GM19452 (cell line): ENCODE measurements at regions not wholly inside any gene's neighbourhood (a gene's known extent, or its start where the extent isn't known, plus 50 kb on each side); places are given as distances from the start of the nearest gene placed in this dataset.
"Not testable (repeated sequence)": the region's sequence is repeated elsewhere in the genome, so short reads cannot be mapped to it uniquely, and the experiment has no call there.

Experiments
- ATAC-seq: cut with Tn5 transposase; IDR thresholded peaks from one replicate; pipeline ENCODE4 v1.9.1; 2021; ENCODE audit not compliant: unreplicated experiment

DNA sequence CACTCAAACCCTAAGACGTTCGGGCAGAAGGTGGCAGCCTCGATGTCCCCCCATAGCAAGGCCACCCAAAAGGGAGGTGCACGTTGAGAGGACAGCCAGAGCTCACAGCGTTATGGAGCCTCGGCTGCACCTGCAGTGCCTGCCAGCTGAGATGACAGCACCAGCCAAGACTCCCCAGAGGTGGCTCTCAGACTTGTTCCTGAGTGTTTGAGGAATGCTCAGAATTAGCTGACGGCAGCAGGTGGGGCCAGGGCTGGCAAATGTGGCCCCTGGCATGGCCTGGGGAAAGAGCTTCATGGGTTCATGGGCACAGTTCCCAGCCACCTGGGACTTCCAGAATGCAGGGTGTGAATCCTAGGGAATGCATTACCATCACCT is 177.8 kb downstream of the KLF13 start:
- no peak for ATAC-seq

DNA sequence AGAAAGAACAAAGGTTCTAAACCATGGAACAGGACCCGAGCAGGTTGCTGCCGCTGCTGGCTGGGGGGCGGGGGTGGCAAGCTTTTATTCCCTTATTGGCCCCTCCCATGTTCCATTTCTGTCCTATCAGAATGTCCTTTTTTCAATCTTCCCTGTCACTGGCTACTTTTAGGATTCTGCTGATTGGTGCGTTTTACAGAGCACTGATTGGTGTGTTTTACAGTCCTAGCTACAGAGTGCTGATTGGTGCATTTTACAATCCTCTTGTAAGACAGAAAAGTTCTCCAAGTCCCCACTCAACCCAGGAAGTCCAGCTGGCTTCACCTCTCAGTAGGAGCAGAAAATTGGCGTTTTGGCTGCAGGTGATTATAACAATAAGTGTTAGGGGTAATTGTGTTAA is 180.9 kb downstream of the KLF13 start:
- ATAC-seq: not testable (repeated sequence)

DNA sequence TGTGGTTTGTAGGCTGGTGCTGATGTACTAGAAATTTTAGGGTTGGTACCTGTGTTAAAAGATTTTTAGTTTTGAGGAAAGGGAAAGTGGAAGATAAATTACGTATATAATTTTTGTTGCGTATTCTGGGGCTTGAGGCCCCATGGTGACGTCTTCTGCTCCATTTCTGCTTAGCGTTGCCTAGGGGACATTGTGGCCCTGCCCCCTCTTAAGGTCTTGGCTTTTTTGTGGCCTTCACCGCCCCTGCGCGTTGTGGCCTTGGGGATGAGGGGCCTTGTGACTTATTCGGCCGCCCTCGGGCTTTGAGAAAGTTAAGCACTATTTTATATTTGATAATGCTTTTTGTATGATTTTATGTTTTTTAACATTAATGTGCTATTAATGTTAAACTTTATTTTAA is 182.0 kb downstream of the KLF13 start:
- ATAC-seq: no peak

DNA sequence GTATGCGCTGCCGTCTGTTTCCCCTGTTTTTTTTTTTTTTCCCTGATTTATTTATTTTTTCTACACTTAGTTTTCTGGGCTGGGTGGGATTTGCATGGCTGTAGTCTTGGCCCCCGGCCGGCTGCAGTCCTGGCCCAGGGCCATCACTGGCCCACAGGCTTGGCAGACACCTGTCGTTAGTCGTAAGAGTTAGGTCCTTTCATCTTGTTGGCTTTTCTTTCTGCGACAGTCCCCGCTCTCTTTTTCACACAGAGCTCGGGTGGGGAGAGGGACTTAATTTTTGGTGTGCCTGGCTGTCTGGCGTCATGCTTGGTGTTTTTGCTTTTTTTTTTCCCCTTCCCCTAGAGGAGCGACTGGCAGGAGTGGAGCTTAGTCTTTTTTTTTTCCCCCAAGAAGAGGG is 183.4 kb downstream of the KLF13 start:
- no peak for ATAC-seq

DNA sequence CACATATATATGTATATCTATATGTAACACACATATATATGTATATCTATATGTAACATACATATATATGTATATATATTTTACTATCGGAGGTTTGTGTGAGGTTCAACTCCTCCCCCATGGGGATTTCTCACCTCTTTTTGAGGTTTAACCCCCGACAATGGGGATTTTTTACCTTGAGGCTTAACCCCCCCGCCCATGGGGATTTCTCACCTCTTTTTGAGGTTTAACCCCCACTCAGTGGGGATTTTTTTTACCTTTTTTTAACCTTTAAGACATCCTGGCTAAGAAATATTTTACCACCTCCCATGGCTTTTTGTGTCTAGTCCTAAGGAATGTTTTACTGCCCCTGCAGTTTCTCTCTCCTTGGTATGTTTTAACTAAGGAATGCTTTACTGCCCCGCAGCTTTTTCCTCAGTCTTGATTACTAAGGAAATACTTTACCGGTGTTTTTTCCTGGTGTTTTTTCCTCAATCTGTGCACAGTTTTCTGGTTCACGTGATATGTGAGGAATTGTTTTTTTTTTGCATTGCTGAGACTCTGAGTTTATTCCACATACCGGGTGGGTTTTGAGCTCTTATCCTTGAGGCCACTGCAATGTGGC is 185.2 kb downstream of the KLF13 start:
- no peak for ATAC-seq

DNA sequence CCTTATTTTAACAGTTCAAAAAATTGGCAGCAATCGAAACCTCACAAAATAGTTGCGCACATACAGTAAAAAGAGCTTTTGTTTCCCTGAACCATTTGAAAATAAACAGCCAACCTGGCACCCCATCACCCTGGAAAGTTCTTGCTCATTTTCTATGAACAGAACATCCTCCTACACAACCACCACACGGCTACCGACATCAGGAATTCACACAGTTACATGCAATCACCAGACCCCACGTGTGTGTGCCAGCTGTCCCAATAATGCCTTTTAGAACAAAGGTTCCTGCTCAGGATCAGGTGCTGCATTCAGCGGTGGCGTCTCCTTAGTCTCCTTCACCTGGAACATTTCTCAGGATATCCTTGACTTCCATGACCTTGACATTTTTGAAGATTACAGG is 186.5 kb downstream of the KLF13 start:
- no peak for ATAC-seq

DNA sequence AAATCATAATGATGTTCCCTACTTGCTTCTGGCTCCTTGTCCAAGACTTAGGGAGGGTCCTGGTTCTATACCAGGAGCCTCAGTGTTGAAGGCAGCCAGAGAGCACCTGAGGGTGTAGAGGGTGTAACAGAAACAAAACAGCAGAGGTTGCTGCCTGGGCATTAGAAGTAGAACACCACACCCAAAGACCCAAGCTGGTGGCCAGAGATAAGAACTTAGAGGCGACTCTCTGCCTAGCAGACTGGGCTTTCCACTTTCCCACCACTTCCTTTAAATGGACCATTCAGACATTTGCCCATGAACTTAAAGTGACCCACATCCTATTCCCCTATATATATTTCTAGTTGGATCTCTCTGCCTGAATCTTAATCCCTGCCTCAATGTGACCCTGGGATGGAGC is 189.8 kb downstream of the KLF13 start:
- no peak for ATAC-seq

DNA sequence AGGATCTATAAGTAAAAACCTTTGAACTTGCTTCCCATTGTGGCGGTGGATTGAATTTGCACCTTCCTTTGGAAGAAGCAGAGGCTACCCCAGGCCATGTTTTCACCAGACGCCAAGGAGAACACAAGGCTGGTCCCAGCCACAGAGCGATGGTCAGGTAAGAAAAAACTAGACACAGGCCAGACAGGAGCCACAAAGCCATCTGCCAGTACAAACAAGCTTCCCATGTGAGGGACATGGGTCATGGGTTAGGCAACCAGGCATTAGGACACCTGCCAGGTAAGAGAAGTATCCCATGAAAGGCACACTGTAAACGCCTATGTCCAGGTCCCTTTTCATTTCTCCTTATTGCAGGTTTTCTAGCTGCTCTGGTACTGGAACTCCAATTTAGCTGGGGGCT is 190.2 kb downstream of the KLF13 start:
- no peak for ATAC-seq

DNA sequence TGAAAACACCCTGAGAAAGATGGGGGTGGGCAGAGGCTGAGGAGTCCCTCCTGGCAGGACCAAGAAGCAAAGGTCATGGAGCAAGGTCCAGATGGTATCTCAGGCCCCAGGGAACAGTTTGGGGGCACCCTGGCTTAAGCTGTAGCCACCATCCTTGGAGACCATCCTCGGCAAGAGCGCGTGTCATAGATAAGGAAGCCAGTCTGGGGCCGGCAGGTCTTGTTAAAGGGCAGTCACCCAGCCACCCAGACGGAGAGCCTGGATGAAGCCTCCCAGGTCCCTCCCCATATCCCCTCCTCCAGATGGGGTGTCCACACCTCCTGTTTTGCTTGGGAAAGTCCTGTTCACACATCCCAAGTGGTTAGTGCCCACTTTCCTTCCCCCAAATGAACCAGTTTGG is 191.1 kb downstream of the KLF13 start:
- ATAC-seq: no peak

DNA sequence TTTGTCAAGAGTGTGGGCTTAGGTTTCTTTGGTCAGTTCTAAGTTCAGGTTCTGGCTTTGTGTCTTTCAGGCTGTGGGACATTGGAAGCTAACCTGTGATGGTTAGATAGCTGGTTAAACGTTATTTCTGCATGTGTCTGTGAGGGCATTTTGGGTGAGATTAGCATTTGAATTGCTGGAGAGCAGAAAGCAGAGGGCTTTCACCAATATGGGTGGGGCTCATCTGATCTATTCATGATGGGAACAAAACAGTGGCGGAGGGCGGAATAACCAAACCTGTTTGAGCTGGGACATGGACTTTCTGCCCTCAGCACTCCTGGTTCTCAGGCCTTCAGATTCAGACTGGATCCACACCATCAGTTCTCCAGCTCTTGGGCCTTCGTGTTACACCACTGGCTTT is 195.4 kb downstream of the KLF13 start:
- ATAC-seq: no peak

DNA sequence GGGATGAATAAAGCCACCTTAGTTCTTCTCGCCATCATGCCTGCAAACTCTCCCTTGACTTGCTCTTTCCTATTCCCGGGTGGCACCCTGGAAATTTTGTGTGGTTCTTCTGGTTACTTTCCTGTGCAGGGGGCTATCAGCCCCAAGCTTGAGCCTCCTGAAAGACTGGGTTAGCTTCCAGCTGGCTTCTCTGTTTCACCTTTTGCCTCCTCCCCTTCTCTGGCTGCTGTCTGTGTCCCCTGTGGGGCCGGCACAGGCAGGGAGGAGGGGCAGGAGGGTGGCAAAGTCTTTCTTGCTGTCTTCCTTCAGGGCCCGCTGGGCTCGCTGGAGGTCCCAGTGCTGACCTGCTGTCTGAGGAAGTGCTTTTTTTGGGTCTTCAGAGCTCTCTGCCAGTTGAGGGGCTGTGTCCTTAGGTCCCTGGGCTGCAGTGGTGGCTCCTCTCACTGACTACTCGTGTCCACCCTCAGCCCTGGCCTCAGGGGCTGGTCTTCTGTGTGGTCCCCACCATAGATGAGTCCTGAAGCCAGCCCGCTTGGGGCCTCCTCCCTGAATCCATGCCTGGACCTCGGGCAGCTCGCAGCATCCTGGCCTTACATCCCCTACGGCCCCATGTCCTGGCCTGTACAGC is 196.5 kb downstream of the KLF13 start:
- no peak for ATAC-seq

DNA sequence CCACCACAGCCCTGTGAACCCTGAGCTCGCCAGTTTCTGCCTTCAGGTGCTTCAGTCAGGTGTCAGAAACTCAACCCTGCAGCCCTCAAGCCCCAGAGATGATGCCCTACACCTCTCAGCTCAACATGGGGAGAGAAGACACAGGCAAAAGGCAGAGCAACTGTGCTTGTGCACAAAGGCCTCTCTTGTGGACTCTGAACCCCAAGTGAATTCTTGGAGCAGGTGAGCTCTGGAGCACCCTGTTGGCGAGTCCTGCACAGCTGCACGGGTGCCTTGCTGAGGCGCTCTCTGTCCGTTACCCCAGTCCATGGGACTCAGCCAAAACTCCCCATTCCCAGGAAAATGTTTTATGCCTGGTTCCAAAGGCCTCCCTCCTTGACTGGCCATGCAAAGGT is 197.0 kb downstream of the KLF13 start:
- no peak for ATAC-seq

DNA sequence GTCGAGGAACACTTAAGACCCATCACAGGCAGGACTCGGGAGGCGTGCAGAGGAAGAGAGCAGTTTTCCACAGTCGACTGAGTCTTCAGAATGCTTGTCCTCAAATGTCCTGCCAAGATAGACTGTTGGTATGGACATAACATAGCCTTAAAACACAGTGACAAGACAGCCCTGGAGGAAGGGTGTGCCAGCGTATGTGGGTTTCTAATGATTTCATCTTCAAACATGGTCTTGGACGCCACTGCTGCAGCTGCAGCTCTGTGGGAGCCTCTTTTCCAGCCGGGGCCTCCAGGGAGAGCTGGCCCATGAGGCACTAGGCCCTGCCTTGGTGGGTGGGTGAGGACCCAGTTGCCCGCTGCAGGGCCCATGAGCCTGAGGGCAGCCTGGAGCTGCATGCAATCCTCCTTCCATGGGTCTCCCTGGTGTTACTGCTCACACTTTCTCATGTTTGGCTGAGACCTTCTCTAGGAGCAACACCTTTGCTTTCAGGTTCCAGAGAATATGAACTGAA is 198.6 kb downstream of the KLF13 start:
- ATAC-seq: no peak

DNA sequence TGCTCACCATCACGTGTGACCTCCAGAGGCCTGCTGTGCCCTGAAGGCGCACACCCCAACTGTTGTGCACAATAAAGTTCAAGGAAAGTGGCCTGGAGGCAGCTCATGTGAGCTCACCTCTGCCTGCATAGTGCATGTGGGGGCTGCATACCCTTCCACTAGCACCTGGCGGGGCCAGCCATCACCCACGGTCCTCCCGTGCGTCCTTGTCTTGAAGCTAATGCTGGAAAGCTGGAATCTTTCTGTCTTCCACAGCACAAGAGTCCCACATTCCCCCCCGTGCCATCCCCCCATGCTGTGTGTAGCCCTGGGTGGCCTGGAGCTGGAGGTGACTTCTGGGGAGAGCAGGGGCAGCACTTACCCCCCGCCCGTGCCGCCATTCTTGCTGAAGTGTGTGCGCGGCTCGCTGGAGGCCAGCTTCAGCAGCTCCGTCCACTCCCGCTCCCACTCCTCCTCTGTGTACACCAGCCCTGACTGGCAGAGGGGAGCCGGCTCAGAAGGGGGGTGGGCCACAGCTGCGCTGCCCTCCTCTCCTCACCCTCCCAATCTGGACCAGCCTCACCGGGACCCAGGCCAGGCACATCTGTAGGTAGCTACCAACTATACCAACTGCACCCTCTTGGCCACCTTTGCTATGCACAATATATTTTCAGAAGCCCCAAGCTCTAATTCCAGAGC is 199.5 kb downstream of the KLF13 start:
- ATAC-seq: no peak

DNA sequence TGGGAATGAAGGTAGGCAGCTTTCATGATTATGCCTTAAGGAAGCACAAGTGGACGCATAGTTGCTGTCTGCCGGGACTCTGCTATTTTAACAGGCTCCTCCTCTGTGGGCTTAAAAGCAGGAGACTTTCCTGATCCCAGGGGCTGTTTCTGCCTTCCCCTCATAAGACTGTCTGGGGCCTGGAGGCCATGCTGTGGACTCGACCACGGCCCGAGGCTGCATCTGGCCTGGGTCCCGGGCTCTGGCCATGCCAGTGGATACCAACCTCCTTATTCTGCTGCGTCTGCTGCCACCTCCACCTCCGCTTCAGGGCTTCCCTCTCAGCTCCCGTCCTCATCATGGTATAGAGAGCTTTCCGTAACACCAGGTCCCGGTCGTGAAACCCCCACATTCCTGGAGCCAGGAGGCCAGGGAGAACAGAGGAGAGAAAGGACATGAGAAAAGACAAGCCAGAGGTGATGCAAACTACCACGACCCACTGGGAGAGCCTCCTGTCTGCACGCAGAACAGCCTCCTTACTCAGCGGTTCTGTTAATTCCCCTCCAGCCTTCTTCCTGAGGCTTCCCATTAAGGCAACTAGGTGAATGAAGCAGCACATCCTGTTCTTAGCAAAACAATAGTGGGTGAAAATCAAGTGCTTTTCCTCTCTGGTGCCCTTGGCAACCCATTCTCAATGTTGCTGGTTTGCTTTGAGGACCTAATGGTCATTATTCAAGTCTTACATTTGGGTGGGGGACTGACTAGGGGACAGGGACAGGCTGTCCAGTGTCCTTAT is 200.5 kb downstream of the KLF13 start:
- ATAC-seq: no peak

DNA sequence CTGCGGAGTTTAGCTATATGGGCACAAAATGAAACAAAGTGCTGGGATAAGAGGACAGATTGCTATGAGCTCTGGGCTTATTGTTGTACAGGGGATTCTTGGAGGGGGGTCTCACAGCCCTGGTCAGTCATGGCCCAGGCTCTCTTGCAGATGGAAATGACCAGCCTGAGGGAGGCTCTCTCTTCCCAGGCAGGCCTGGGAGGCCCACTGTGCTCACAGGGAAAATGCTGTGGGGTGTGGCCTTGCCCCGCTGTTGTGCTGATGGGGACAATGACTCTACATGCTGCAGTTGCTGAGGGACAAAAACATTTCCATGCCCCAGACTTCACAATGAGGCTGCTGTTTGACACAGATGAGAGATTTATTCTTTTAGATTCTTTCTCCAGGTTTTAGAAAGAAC is 202.2 kb downstream of the KLF13 start:
- ATAC-seq: no peak

DNA sequence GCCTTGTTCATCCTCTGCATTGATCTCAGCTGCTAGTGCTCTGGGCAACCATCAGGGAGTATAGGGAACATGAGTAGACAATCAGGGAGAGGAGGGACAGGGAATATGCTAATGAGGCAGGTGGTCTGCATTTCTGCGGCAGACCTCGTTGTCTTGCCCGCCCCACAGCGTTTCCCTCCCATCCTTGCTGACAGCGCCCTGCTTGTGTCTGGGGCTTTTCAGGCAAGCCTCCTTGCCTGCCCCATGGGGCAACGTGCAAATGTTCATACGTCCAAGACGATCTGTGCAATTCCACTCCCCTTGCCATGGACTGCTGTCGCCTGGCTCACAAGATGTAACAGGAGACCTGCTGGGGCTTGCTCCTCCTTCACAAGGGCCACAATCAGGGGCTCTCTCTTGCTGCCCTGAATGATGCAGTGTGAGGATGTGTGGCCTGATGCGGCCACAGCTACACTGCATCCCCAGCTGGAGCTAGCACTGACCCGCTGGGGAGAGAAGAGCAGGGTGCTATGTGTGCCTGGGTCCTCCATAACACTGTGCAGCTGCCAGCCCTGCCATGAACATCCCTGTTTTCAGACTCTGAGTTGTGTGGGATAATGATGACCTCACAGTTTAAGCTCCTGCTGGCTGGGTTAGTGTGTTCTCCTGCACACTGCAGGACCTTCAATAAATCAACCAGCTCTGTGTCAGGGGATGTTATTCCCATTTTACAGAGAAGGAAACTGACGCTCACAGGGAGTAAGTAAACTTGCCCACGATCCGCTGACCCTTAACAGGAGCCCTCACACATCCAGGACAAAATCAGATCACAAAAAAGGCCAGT is 211.3 kb downstream of the KLF13 start:
- no peak for ATAC-seq

DNA sequence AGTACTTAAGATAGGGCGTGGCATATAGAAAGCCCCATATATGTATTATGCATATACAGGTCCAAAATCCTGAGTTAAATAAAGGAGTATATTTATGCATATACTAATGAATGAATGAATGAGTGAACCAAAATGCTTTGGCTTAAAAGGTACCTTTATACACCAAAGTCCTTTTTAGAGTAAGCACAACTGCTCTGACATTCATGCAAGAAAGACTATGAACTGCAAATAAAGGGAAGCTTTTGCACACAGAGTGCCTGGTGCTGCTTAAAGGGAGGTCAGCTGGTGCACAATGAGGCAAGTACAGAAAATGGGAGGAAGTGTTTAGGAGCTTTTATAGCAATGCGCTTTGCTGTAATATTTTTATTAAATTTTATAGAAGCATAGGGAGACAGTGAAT is 214.0 kb downstream of the KLF13 start:
- ATAC-seq: no peak

DNA sequence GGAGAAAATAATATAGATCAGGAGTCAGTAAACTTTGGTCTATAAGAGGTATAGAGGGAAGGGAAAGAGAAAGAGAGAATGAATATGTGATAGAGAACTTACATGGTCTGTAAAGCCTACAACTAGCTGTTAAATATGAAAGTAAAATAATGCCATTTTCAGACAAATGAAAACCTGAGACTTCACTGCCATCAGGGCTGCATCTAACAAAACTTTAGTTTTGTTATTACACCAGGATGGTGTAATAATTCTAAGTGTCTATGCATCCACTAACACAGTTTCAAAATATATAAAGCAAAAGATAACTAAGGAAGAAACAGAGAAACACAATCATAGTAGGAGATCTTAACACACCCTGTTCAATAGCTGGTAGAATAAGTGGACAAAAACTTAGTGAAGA is 217.7 kb downstream of the KLF13 start:
- ATAC-seq: no peak

DNA sequence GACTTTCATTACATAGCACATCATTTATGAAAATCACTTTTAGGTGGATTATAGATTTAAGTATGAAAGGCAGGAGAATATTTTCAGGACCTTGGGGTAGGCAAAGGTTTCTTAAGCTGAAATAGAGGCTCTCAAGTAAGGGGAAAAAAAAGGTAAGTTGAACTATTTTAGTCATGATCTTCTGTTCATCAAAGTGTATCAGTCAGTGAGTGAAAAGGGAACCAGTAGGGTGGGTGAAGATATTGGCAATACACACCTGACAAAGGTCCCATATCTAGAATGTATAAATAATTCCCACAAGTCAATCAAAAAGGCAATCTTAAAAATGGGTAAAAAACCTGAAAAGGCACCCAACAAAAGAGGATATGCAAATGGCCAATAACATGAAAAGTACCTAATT is 218.6 kb downstream of the KLF13 start:
- no peak for ATAC-seq
